ENCODE measurements at regions not wholly inside any gene's neighbourhood (a gene's known extent, or its start where the extent isn't known, plus 50 kb on each side); places are given as distances from the start of the nearest gene placed in this dataset.
A peak's percentile ranks its signal among the peaks of the same experiment; 100 is the strongest.

- no peak for DNase-seq
Measured at GRCh38 chr16:55076053-55076452, 145.4 kb downstream of the IRX5 start.

- DNase-seq: no peak
Measured at GRCh38 chr16:55077266-55077665, 146.6 kb downstream of the IRX5 start.

- DNase-seq: no peak
Measured at GRCh38 chr16:55078153-55078552, 147.5 kb downstream of the IRX5 start.

GRCh38 chr16:55078699-55079410 lies 148.2 kb downstream of the IRX5 start:
- DNase-seq: no peak

- no peak for DNase-seq
Measured at GRCh38 chr16:55081622-55082590, 151.2 kb downstream of the IRX5 start.

- DNase-seq: no peak
Measured at GRCh38 chr16:55082591-55082976, 151.9 kb downstream of the IRX5 start.

GRCh38 chr16:55083052-55083451 lies 152.4 kb downstream of the IRX5 start:
- no peak for DNase-seq

- no peak for DNase-seq
Measured at GRCh38 chr16:55088098-55088497, 157.4 kb downstream of the IRX5 start.

- DNase-seq: no peak
Measured at GRCh38 chr16:55089600-55089999, 158.9 kb downstream of the IRX5 start.

GRCh38 chr16:55091213-55091870 lies 160.7 kb downstream of the IRX5 start:
- DNase-seq: no peak

GRCh38 chr16:55091871-55092230 lies 161.2 kb downstream of the IRX5 start:
- DNase-seq: no peak

- DNase-seq: no peak
Measured at GRCh38 chr16:55100100-55100499, 169.4 kb downstream of the IRX5 start.

GRCh38 chr16:55101026-55101425 lies 170.4 kb downstream of the IRX5 start:
- DNase-seq: no peak

- DNase-seq: no peak
Measured at GRCh38 chr16:55102077-55102476, 171.4 kb downstream of the IRX5 start.

- DNase-seq: no peak
Measured at GRCh38 chr16:55102531-55102930, 171.9 kb downstream of the IRX5 start.

GRCh38 chr16:55107851-55108250 lies 177.2 kb downstream of the IRX5 start:
- DNase-seq: no peak

GRCh38 chr16:55113210-55113609 lies 182.5 kb downstream of the IRX5 start:
- DNase-seq: no peak

- no peak for DNase-seq
Measured at GRCh38 chr16:55115506-55115905, 184.8 kb downstream of the IRX5 start.

- no peak for DNase-seq
Measured at GRCh38 chr16:55116165-55116920, 185.7 kb downstream of the IRX5 start.

- DNase-seq: no peak
Measured at GRCh38 chr16:55118701-55119260, 188.1 kb downstream of the IRX5 start.

GRCh38 chr16:55120408-55120807 lies 189.7 kb downstream of the IRX5 start:
- DNase-seq: peak; percentile 12 to 33

GRCh38 chr16:55120826-55121225 lies 190.2 kb downstream of the IRX5 start:
- peak in 1 of 2 experiments; percentile 41 for DNase-seq

All from NCI-H1930 (cell line).